ENCODE measurements at regions not wholly inside any gene's neighbourhood (a gene's known extent, or its start where the extent isn't known, plus 50 kb on each side); places are given as distances from the start of the nearest gene placed in this dataset.

- no peaks in the 10 kb centered on the region for H3K27me3 ChIP-seq (ENCODE audit: control insufficient read depth, insufficient read depth, low read length, poor library complexity, severe bottlenecking)
- H3K9ac ChIP-seq (ENCODE audit: extremely low read depth, low read length, poor library complexity, severe bottlenecking): no peak overlapping the region
- H3K4me1 ChIP-seq (ENCODE audit: control insufficient read depth, insufficient read depth, low read length): no peaks in the 10 kb centered on the region
- no peaks in the 10 kb centered on the region for H3K9me3 ChIP-seq (ENCODE audit: control insufficient read depth, low read length)
- DNase-seq: no peak
- Mint-ChIP-seq H3K4me1 (peaks cover 6% of the 10 kb centered on the region), H3K36me3 (ENCODE audit: low read depth) (no peaks in the 10 kb centered on the region), H3K27ac (no peak overlapping the region), H3K27me3 (ENCODE audit: insufficient read depth) (no peaks in the 10 kb centered on the region), H3K9me3 (no peaks in the 10 kb centered on the region), H3K4me3 (no peak overlapping the region)
- no peaks in the 10 kb centered on the region for H3K36me3 ChIP-seq (ENCODE audit: control insufficient read depth, insufficient read depth, low read length)
- H3K4me3 ChIP-seq (ENCODE audit: low read length): no peak overlapping the region
- WGBS, 2 experiments (ENCODE audit: insufficient coverage in 1 of 2, insufficient read length in 1 of 2): 100% methylated on average over 2 of the region's 2 CpGs
- no peak overlapping the region for H3K27ac ChIP-seq (ENCODE audit: low read depth, low read length)
- TF ChIP-seq CTCF (conservative IDR thresholded peaks at IDR 0.05): no peak
Observed at GRCh38 chr6:140663772-140664171, 1289.3 kb upstream of the CITED2 start.

- H3K9me3 ChIP-seq (ENCODE audit: control insufficient read depth, low read length): no peaks in the 10 kb centered on the region
- H3K36me3 ChIP-seq (ENCODE audit: control insufficient read depth, insufficient read depth, low read length): no peaks in the 10 kb centered on the region
- DNase-seq: no peak
- Mint-ChIP-seq H3K9me3 (no peaks in the 10 kb centered on the region), H3K4me1 (peaks cover 6% of the 10 kb centered on the region), H3K27me3 (ENCODE audit: insufficient read depth) (no peaks in the 10 kb centered on the region), H3K4me3 (no peak overlapping the region), H3K36me3 (ENCODE audit: low read depth) (no peaks in the 10 kb centered on the region), H3K27ac (no peak overlapping the region)
- TF ChIP-seq CTCF (conservative IDR thresholded peaks at IDR 0.05): no peak
- no peaks in the 10 kb centered on the region for H3K4me1 ChIP-seq (ENCODE audit: control insufficient read depth, insufficient read depth, low read length)
- H3K27me3 ChIP-seq (ENCODE audit: control insufficient read depth, insufficient read depth, low read length, poor library complexity, severe bottlenecking): no peaks in the 10 kb centered on the region
- no peak overlapping the region for H3K9ac ChIP-seq (ENCODE audit: extremely low read depth, low read length, poor library complexity, severe bottlenecking)
- 94 to 100% methylated on average over 1 to 2 of the region's 2 CpGs for WGBS, 2 experiments (ENCODE audit: insufficient coverage in 1 of 2, insufficient read length in 1 of 2)
- no peak overlapping the region for H3K27ac ChIP-seq (ENCODE audit: low read depth, low read length)
- H3K4me3 ChIP-seq (ENCODE audit: low read length): no peak overlapping the region
Observed at GRCh38 chr6:140663094-140663493, 1288.6 kb upstream of the CITED2 start.

GRCh38 chr6:140661691-140662090 is 1287.2 kb upstream of the CITED2 start:
- no peak overlapping the region for H3K27ac ChIP-seq (ENCODE audit: low read depth, low read length)
- 82% methylated on average over 2 of the region's 3 CpGs; no CpG with 5 or more reads in 1 of the 2 experiments for WGBS, 2 experiments (ENCODE audit: insufficient coverage in 1 of 2, insufficient read length in 1 of 2)
- H3K36me3 Mint-ChIP-seq (ENCODE audit: low read depth): no peaks in the 10 kb centered on the region
- no peaks in the 10 kb centered on the region for H3K9me3 Mint-ChIP-seq
- no peak overlapping the region for H3K4me3 ChIP-seq (ENCODE audit: low read length)
- H3K4me3 Mint-ChIP-seq: no peak overlapping the region
- no peaks in the 10 kb centered on the region for H3K27me3 Mint-ChIP-seq (ENCODE audit: insufficient read depth)
- DNase-seq: no peak
- no peak overlapping the region for H3K27ac Mint-ChIP-seq
- H3K36me3 ChIP-seq (ENCODE audit: control insufficient read depth, insufficient read depth, low read length): no peaks in the 10 kb centered on the region
- no peak for TF ChIP-seq CTCF (conservative IDR thresholded peaks at IDR 0.05)
- H3K9me3 ChIP-seq (ENCODE audit: control insufficient read depth, low read length): no peaks in the 10 kb centered on the region
- H3K27me3 ChIP-seq (ENCODE audit: control insufficient read depth, insufficient read depth, low read length, poor library complexity, severe bottlenecking): no peaks in the 10 kb centered on the region
- no peak overlapping the region for H3K9ac ChIP-seq (ENCODE audit: extremely low read depth, low read length, poor library complexity, severe bottlenecking)
- H3K4me1 ChIP-seq (ENCODE audit: control insufficient read depth, insufficient read depth, low read length): no peaks in the 10 kb centered on the region
- H3K4me1 Mint-ChIP-seq: peaks cover 6% of the 10 kb centered on the region

Measured in endodermal cell (in vitro differentiated cells).